ENCODE measurements at regions not wholly inside any gene's neighbourhood (a gene's known extent, or its start where the extent isn't known, plus 50 kb on each side); places are given as distances from the start of the nearest gene placed in this dataset.

DNA sequence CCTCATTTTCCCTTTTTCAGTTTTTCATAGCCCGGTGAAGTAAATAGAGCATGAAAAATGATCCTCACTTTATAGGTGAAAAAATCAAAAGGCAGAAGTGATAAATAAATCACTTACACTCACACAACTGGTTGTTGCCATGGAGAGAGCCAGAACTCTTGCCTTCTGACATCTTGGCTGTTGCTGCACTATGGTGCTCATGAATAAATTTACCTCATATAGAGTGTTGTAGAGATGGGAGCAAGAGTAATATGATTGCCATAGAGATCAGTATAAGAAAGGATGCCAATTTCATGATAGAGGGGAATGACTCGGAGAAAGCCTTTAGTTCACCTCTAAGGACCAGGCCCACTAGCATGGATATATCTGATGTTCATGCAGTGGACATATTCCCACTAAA is 82.5 kb upstream of the TMEM178A start:
- ChIA-PET POLR2A (no interaction called here), CTCF (ENCODE audit: low intra/inter-chr PET ratio, low total read pairs) (no interaction called here)
- FAIRE-seq (no peak), DNase-seq (ENCODE audit: low spot score) (no peak), ATAC-seq (no peak)
- Histone ChIP-seq H3K27ac (ENCODE audit: extremely low read length, insufficient read depth, low read length) (no peak overlapping the region), H3K79me2 (ENCODE audit: insufficient read depth, low read length) (no peaks in the 10 kb centered on the region), H4K20me1 (ENCODE audit: insufficient read depth, low read length) (no peaks in the 10 kb centered on the region), H3K4me1 (ENCODE audit: insufficient read depth, low read length) (no peaks in the 10 kb centered on the region), H3K27me3 (ENCODE audit: control insufficient read depth in 1 of 2, insufficient read depth in 2 of 2, low read length in 2 of 2) (no peaks in the 10 kb centered on the region), H2AFZ (ENCODE audit: low read length) (no peak overlapping the region), H3K4me3 (replicated peaks in 1 of 3; ENCODE audit: insufficient read depth in 1 of 3, low read depth in 2 of 3, low read length in 3 of 3) (no peak overlapping the region), H3K9me3 (ENCODE audit: low read length) (peaks cover 13% of the 10 kb centered on the region), H3K4me2 (ENCODE audit: low read depth, low read length) (no peak overlapping the region), H3K9ac (ENCODE audit: insufficient read depth, low read depth, low read length) (no peak overlapping the region), H3K36me3 (replicated peaks in 1 of 2; ENCODE audit: control insufficient read depth in 1 of 2, insufficient read depth in 2 of 2, low read length in 2 of 2) (peaks cover 0 to 14% of the 10 kb centered on the region in 2 experiments; a peak in 2 of 5 replicates)
- TF ChIP-seq SSRP1 (CRISPR knock-in tag; IDR thresholded peaks at IDR 0.05) (no peak), ZNF678 (CRISPR knock-in tag; IDR thresholded peaks at IDR 0.05) (no peak), RBAK (CRISPR knock-in tag; IDR thresholded peaks at IDR 0.05) (no peak), ZNF33B (CRISPR knock-in tag; IDR thresholded peaks at IDR 0.05) (no peak), RERE (CRISPR knock-in tag; IDR thresholded peaks at IDR 0.05; ENCODE audit: low read depth) (no peak), ZNF451 (CRISPR knock-in tag; IDR thresholded peaks at IDR 0.05) (no peak)
- TF ChIP-seq, protein P1, sequence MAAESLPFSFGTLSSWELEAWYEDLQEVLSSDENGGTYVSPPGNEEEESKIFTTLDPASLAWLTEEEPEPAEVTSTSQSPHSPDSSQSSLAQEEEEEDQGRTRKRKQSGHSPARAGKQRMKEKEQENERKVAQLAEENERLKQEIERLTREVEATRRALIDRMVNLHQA (CRISPR knock-in tag; IDR thresholded peaks at IDR 0.05), result no peak
- in situ Hi-C loops (cut with HindIII; ENCODE audit: extremely low pct_ligation_motif_present, low pct_unique_long_range_greater_than_20kb) (no loop called here), intact Hi-C loops (cut with micrococcal nuclease; ENCODE audit: unreplicated experiment) (no loop called here)
- WGBS (ENCODE audit: low lambda C conversion rate), result 99% methylated on average over 2 of the region's 2 CpGs
- BruUV-seq (replicated peaks), result no TSS peak
